Lung microvascular endothelial cell (primary cell): ENCODE measurements at regions not wholly inside any gene's neighbourhood (a gene's known extent, or its start where the extent isn't known, plus 50 kb on each side); places are given as distances from the start of the nearest gene placed in this dataset.

Experiments
- DNase-seq, 2 donors: peaks; one replicate each; pipeline versions ENCODE4 v3.0.0 to v3.0.0-alpha.2; 2010; ENCODE audit warnings: low read depth in 2 of 2

- no peak for DNase-seq
Observed at GRCh38 chr6:84421031-84421430, 193.6 kb upstream of the CEP162 start.

DNA sequence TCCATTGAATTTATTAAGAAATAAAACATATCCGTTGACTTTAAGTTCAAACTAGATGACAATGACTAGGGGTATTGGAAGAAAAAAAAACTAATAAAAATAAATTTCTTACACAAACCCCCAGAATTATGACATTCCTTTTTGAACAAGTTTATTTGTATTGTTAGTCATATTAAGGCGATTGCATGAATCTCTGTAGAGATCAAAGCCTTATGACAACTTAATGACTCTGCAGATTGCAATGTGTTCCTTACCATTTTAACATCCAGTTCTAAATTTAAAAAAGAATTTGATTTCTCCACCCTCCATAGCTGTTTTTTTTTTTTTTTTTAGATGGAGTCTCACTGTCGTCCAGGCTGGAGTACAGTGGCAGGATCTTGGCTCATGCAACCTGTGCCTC, 189.8 kb upstream of the CEP162 start:
- no peak for DNase-seq

- DNase-seq: no peak
Observed at GRCh38 chr6:84416043-84416657, 188.7 kb upstream of the CEP162 start.

- DNase-seq: no peak
Observed at GRCh38 chr6:84415517-84415916, 188.1 kb upstream of the CEP162 start.

DNA sequence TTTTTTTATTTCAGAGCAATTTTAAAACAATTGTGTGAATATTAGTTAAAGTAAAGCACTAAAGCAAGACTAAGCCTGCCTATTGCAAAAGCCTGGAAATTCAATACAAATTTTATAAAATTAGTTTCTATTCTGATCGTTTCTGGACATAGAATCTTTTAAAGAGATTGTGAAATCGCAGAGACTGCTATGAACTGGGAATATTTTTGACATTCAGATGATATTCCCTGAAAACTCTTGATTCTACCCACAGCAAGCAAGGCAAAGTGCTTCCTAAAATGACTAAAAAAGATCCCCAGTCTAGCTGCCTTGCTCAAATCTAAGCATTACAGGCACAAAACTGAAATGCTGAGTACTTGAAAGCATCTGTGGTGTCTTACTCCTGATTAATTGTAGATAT, 187.6 kb upstream of the CEP162 start:
- DNase-seq: no peak

DNA sequence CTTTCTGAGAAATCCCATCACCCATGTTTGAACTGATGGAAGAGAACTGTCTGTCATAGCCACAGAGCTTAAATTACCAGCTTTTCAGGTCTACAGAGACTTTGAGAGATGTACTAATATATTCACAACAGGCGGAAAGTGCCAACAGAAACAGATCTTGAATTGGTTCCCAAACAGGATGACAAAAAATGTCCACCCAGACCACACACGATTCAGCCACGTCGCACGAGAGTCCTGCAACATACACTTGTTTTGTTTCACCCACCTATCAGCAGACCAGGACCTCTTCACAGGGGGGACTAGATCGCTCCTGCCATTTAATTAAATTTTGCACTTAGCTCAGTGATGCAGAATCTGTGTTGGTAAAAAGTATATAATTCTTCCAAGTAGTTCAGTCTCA, 187.1 kb upstream of the CEP162 start:
- DNase-seq: no peak

- no peak for DNase-seq
Observed at GRCh38 chr6:84411060-84411629, 183.7 kb upstream of the CEP162 start.

DNA sequence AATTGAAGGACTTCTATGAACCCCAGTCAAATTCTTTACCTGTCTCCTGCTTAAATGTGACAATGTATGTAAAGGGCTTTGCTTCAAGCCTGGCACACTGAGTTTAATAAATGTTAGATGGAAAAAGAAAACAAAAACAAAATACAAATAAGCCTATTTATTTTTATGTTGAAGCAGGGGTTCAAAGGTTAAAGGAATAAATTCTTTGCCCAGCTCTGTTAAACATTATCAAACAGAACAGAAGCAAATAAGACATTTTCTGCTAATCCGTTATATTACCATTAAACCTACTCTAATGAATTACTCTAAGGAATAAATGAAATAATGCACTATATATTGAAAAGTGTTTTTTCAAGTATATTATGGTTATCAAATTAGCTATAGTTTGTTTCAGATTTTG, 182.5 kb upstream of the CEP162 start:
- no peak for DNase-seq

GRCh38 chr6:84408028-84408427, 180.6 kb upstream of the CEP162 start:
- DNase-seq: no peak

- DNase-seq: no peak
Observed at GRCh38 chr6:84403545-84403944, 176.1 kb upstream of the CEP162 start.

DNA sequence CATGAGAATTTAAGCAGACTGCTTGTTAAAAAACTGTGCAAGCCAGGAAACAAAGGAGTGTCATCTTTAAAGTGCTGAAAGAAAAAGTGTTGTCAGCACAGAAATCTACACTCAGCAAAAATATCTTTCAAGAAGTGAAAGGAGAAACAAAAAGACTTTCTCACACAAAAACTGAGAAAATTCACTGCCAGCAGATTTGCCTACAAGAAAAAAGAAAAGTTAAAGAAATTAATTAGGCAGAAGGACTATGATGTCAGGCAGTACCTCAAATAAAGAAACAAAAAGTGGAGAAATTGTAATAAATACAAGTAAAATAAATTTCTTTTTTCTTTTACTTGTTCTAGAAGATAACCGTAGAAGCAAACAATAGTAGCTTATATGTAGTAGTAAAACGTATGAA, 171.6 kb upstream of the CEP162 start:
- no peak for DNase-seq

GRCh38 chr6:84392261-84392660, 164.8 kb upstream of the CEP162 start:
- no peak for DNase-seq

- no peak for DNase-seq
Observed at GRCh38 chr6:84390851-84391250, 163.4 kb upstream of the CEP162 start.

- DNase-seq: no peak
Observed at GRCh38 chr6:84390334-84390733, 162.9 kb upstream of the CEP162 start.

DNA sequence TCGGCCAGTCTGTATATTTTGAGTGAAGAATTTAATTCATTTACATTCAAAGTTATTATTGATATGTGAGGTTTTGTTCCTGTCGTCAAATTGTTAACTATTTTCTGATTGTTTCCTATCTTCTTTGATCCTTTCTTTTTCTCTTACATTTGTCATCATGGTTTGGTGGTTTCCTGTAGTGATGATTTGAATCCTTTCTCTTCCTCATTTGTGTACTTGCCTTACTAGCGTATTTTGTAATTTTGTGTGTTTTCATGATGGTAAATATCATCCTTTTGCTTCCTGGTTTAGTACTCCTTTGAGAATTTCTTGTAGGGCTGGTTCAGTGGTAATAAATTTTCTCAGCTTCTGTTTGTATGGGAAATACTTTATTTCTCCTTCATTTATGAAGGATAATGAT, 151.7 kb upstream of the CEP162 start:
- no peak for DNase-seq

GRCh38 chr6:84372290-84372689, 144.8 kb upstream of the CEP162 start:
- DNase-seq: no peak

GRCh38 chr6:84371681-84372080, 144.2 kb upstream of the CEP162 start:
- DNase-seq: no peak

DNA sequence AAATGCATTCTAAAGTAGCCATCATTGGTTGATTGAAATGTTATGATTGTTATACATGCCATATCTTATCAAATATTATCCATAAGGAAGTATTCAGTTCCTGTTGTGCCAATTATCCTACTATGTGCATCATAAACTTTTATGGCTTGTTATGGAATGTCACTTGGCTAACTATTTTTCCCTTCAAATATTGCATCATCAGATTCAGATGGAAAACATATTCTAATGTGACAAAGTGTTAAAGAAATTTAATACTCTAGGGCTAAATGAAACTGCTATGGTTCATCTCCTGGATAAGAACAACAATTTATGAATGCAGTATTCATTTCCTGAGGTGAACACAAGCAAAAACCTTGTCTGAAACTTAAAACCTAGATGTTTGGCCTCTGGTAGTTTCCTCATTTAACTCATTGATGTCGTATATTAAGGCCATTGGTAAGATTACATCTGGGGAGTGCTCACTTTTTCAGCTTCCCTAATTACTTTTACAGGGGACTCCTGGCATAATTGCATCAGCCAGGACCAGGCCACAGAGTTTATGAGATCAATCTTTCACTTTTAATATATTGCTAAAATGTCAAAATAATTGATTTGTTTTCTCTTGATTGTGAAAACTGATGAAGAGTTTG, 134.9 kb upstream of the CEP162 start:
- DNase-seq: peak in 1 of 2 donors; percentile 1

GRCh38 chr6:84361372-84362192, 134.1 kb upstream of the CEP162 start:
- DNase-seq: peak in 1 of 2 donors; percentile 5

- DNase-seq: no peak
Observed at GRCh38 chr6:84360039-84360438, 132.6 kb upstream of the CEP162 start.

DNA sequence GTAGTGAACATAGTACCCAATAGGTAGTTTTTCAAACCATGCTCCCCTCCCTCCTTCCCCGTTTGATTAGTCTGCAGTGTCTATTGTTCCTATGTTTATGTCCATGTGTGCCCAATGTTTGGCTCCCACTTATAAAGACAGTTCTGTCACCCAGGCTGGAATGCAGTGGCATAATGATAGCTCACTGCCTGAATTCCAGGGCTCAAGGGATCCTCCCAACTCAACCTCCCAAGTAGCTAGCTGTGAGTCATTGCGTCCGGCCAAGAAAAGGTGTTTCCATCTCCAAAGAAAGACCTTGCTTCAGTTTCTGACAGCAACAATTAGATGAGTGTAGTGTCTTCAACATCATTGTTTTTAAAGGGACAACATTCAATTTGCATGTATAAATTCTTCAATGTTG, 131.1 kb upstream of the CEP162 start:
- no peak for DNase-seq

DNA sequence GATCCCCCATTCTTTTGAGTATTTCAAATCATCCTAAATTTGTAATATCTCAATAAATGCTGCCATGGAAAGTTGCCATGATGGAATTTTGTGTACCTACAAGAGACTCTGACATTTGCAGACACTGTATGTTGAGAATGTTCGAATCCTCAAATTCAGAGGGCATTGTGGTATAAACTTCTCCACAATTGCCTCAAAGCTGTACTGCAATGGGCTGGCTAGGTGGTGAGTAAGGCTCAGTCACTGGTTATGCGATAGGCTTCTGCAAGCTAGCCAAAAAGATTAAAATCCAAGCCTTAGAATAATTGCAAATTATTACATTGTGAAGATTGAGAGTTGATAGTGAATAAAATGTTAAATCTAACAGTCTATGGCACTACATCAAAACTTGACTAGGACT, 130.2 kb upstream of the CEP162 start:
- DNase-seq: no peak

DNA sequence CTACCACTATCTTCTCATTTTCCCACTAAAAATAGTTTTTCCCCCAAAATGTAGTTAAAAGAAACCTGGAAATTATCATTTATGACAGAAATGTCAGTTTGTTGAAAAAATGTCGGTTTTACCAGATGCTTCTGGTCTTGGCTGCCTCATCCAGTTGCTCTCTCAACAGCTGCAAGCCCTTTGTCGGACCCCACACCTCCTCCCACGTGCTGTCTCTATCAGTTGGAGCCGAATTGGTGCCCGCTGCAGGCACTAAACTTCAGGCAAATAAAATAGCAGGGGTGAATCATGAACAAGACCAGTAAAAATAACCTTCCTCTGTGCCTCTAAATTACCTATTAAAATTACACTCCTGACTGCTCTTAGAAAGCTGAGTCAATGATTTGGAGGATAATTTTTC, 129.5 kb upstream of the CEP162 start:
- DNase-seq: no peak
